Smooth muscle cell (in vitro differentiated cells): ENCODE measurements at regions not wholly inside any gene's neighbourhood (a gene's known extent, or its start where the extent isn't known, plus 50 kb on each side); places are given as distances from the start of the nearest gene placed in this dataset.

ENCODE experiments used
- DNase-seq: peaks from one replicate; lab custom pipeline; 2025; ENCODE audit not compliant: unreplicated experiment; lab: John Stamatoyannopoulos, UW
- H2AFZ ChIP-seq: fragments of 200-600 bp; sonication (generic); 2 replicates; pipeline ENCODE4 v1.6.0; 2016; ENCODE audit warnings: antibody characterized with exemption, low read depth, mild to moderate bottlenecking
- H3F3A ChIP-seq: fragments of 200-600 bp; sonication (generic); 2 replicates; pipeline ENCODE4 v1.6.0; 2017; ENCODE audit warnings: antibody characterized with exemption, low read depth
- H3K27ac ChIP-seq: fragments of 200-600 bp; sonication (generic); 2 replicates; pipeline ENCODE4 v1.5.1; 2016; ENCODE audit warnings: low read depth, mild to moderate bottlenecking
- H3K27me3 ChIP-seq: fragments of 200-600 bp; sonication (generic); 2 replicates; pipeline ENCODE4 v1.6.1; 2016; ENCODE audit warnings: low read depth, mild to moderate bottlenecking
- H3K36me3 ChIP-seq: fragments of 200-600 bp; sonication (generic); 2 replicates; pipeline ENCODE4 v1.5.1; 2016; ENCODE audit warnings: low read depth
- H3K4me1 ChIP-seq: fragments of 200-600 bp; sonication (generic); 2 replicates; pipeline ENCODE4 v1.5.1; 2016; ENCODE audit warnings: low read depth
- H3K4me2 ChIP-seq: fragments of 200-600 bp; sonication (generic); 2 replicates; pipeline ENCODE4 v1.6.0; 2016; ENCODE audit warnings: mild to moderate bottlenecking
- H3K4me3 ChIP-seq: fragments of 200-600 bp; sonication (generic); 2 replicates; pipeline ENCODE4 v1.5.1; 2016; ENCODE audit warnings: mild to moderate bottlenecking
- H3K79me2 ChIP-seq: fragments of 200-600 bp; sonication (generic); 2 replicates; pipeline ENCODE4 v1.6.0; 2016; ENCODE audit warnings: low read depth, mild to moderate bottlenecking
- H3K9ac ChIP-seq: fragments of 200-600 bp; sonication (generic); 2 replicates; pipeline ENCODE4 v1.6.0; 2016; ENCODE audit warnings: low read depth
- H3K9me3 ChIP-seq: fragments of 200-600 bp; sonication (generic); replicated peaks from 2 replicates; pipeline ENCODE4 v1.5.1; 2016; ENCODE audit warnings: low read depth
- H4K20me1 ChIP-seq: fragments of 200-600 bp; sonication (generic); 2 replicates; pipeline ENCODE4 v1.6.0; 2016; ENCODE audit warnings: low read depth
- CTCF ChIP-seq: fragments of 200-600 bp; sonication (generic); IDR thresholded peaks from 2 replicates; pipeline ENCODE4 v1.5.1; 2017; ENCODE audit warnings: borderline replicate concordance, mild to moderate bottlenecking, antibody characterized with exemption; ENCODE audit not compliant: insufficient read depth, poor library complexity, severe bottlenecking
- WGBS: methylation state at CpG from one replicate; pipeline ENCODE4 v1.1.7; 2016; ENCODE audit warnings: low lambda C conversion rate; 5-methylcytosine and 5-hydroxymethylcytosine counted together

GRCh38 chr11:121927789-121928188 is 188.2 kb downstream of the BLID start:
- Histone ChIP-seq H3F3A (no peaks in the 10 kb centered on the region), H3K4me1 (peaks cover 19% of the 10 kb centered on the region), H2AFZ (no peak overlapping the region), H3K4me3 (no peak overlapping the region), H3K36me3 (no peaks in the 10 kb centered on the region), H3K4me2 (no peak overlapping the region), H3K27ac (no peak overlapping the region), H3K27me3 (no peaks in the 10 kb centered on the region), H3K9me3 (no peaks in the 10 kb centered on the region), H3K79me2 (no peaks in the 10 kb centered on the region), H4K20me1 (no peaks in the 10 kb centered on the region), H3K9ac (no peak overlapping the region)
- 88% methylated on average over 6 of the region's 6 CpGs for WGBS
- no peak for TF ChIP-seq CTCF
- no peak for DNase-seq

- no peaks in the 10 kb centered on the region for H3K36me3 ChIP-seq
- no peaks in the 10 kb centered on the region for H3K27me3 ChIP-seq
- H3K79me2 ChIP-seq: no peaks in the 10 kb centered on the region
- no peak overlapping the region for H2AFZ ChIP-seq
- no peak overlapping the region for H3K4me3 ChIP-seq
- no peak overlapping the region for H3K4me2 ChIP-seq
- no peak for DNase-seq
- no peak overlapping the region for H3K9ac ChIP-seq
- WGBS: 77% methylated on average over 8 of the region's 8 CpGs
- no peaks in the 10 kb centered on the region for H3F3A ChIP-seq
- H3K4me1 ChIP-seq: peaks cover 19% of the 10 kb centered on the region
- H4K20me1 ChIP-seq: no peaks in the 10 kb centered on the region
- H3K9me3 ChIP-seq: no peaks in the 10 kb centered on the region
- no peak for TF ChIP-seq CTCF
- no peak overlapping the region for H3K27ac ChIP-seq
These were observed 188.8 kb downstream of the BLID start for GRCh38 chr11:121927097-121927785.

- no peaks in the 10 kb centered on the region for H3F3A ChIP-seq
- no peak for DNase-seq
These were observed 191.8 kb downstream of the BLID start for GRCh38 chr11:121924191-121924590.

More at GRCh38 chr11:121924191-121924590, 191.8 kb downstream of the BLID start:
- H3K9ac ChIP-seq: no peak overlapping the region
- no peak overlapping the region for H3K4me2 ChIP-seq
- H3K79me2 ChIP-seq: no peaks in the 10 kb centered on the region
- no peak overlapping the region for H3K4me3 ChIP-seq
- no peaks in the 10 kb centered on the region for H3K9me3 ChIP-seq
- H3K27ac ChIP-seq: no peak overlapping the region
- no peaks in the 10 kb centered on the region for H3K36me3 ChIP-seq
- 96% methylated on average over 6 of the region's 6 CpGs for WGBS
- no peak overlapping the region for H2AFZ ChIP-seq
- no peaks in the 10 kb centered on the region for H4K20me1 ChIP-seq
- H3K27me3 ChIP-seq: no peaks in the 10 kb centered on the region
- peaks cover 9% of the 10 kb centered on the region for H3K4me1 ChIP-seq
- TF ChIP-seq CTCF: no peak
